ENCODE measurements at regions not wholly inside any gene's neighbourhood (a gene's known extent, or its start where the extent isn't known, plus 50 kb on each side); places are given as distances from the start of the nearest gene placed in this dataset.

- no peak for DNase-seq
Observed at GRCh38 chr9:89774858-89775370, 170.1 kb downstream of the GADD45G start.

- no peak for DNase-seq
Observed at GRCh38 chr9:89775641-89776040, 170.8 kb downstream of the GADD45G start.

GRCh38 chr9:89776795-89777525 lies 172.1 kb downstream of the GADD45G start:
- DNase-seq = no peak

- DNase-seq = no peak
Observed at GRCh38 chr9:89777544-89777943, 172.7 kb downstream of the GADD45G start.

GRCh38 chr9:89778100-89779090 lies 173.6 kb downstream of the GADD45G start:
- no peak for DNase-seq

- DNase-seq = no peak
Observed at GRCh38 chr9:89779405-89780203, 174.8 kb downstream of the GADD45G start.

- DNase-seq = no peak
Observed at GRCh38 chr9:89780959-89781358, 176.1 kb downstream of the GADD45G start.

GRCh38 chr9:89781838-89782540 lies 177.2 kb downstream of the GADD45G start:
- DNase-seq = no peak

GRCh38 chr9:89786655-89787054 lies 181.8 kb downstream of the GADD45G start:
- no peak for DNase-seq

- no peak for DNase-seq
Observed at GRCh38 chr9:89787595-89787994, 182.8 kb downstream of the GADD45G start.

GRCh38 chr9:89788434-89788833 lies 183.6 kb downstream of the GADD45G start:
- DNase-seq = no peak

- DNase-seq = no peak
Observed at GRCh38 chr9:89789922-89790510, 185.2 kb downstream of the GADD45G start.

GRCh38 chr9:89790542-89791109 lies 185.8 kb downstream of the GADD45G start:
- no peak for DNase-seq

GRCh38 chr9:89791754-89792153 lies 186.9 kb downstream of the GADD45G start:
- no peak for DNase-seq

- DNase-seq = no peak
Observed at GRCh38 chr9:89792189-89793123, 187.6 kb downstream of the GADD45G start.

GRCh38 chr9:89793124-89793495 lies 188.3 kb downstream of the GADD45G start:
- no peak for DNase-seq

- no peak for DNase-seq
Observed at GRCh38 chr9:89793551-89793950, 188.7 kb downstream of the GADD45G start.

- no peak for DNase-seq
Observed at GRCh38 chr9:89794918-89795317, 190.1 kb downstream of the GADD45G start.

GRCh38 chr9:89795538-89796195 lies 190.9 kb downstream of the GADD45G start:
- DNase-seq = no peak

GRCh38 chr9:89796606-89797005 lies 191.8 kb downstream of the GADD45G start:
- no peak for DNase-seq
